ENCODE measurements at regions not wholly inside any gene's neighbourhood (a gene's known extent, or its start where the extent isn't known, plus 50 kb on each side); places are given as distances from the start of the nearest gene placed in this dataset.
A peak's percentile ranks its signal among the peaks of the same experiment; 100 is the strongest.

GRCh38 chr3:10744098-10744465 lies 71.9 kb upstream of the SLC6A11 start:
- peak; percentile 68 for TF ChIP-seq CTCF (IDR thresholded peaks at IDR 0.05; ENCODE audit: control insufficient read depth, extremely low read depth, insufficient read depth)
- H3K4me3 ChIP-seq (ENCODE audit: low read depth, low read length): no peak overlapping the region
- DNase-seq (ENCODE audit: low read depth): no peak

GRCh38 chr3:10745392-10745791 lies 70.6 kb upstream of the SLC6A11 start:
- H3K4me3 ChIP-seq (ENCODE audit: low read depth, low read length): no peak overlapping the region
- DNase-seq (ENCODE audit: low read depth): no peak
- no peak for TF ChIP-seq CTCF (IDR thresholded peaks at IDR 0.05; ENCODE audit: control insufficient read depth, extremely low read depth, insufficient read depth)

- no peak for DNase-seq (ENCODE audit: low read depth)
- no peak overlapping the region for H3K4me3 ChIP-seq (ENCODE audit: low read depth, low read length)
- no peak for TF ChIP-seq CTCF (IDR thresholded peaks at IDR 0.05; ENCODE audit: control insufficient read depth, extremely low read depth, insufficient read depth)
Measured at GRCh38 chr3:10746001-10746400, 70.0 kb upstream of the SLC6A11 start.

- DNase-seq (ENCODE audit: low read depth): no peak
- H3K4me3 ChIP-seq (ENCODE audit: low read depth, low read length): no peak overlapping the region
- TF ChIP-seq CTCF (IDR thresholded peaks at IDR 0.05; ENCODE audit: control insufficient read depth, extremely low read depth, insufficient read depth): no peak
Measured at GRCh38 chr3:10746684-10747083, 69.3 kb upstream of the SLC6A11 start.

GRCh38 chr3:10747341-10747740 lies 68.7 kb upstream of the SLC6A11 start:
- H3K4me3 ChIP-seq (ENCODE audit: low read depth, low read length): no peak overlapping the region
- no peak for DNase-seq (ENCODE audit: low read depth)
- no peak for TF ChIP-seq CTCF (IDR thresholded peaks at IDR 0.05; ENCODE audit: control insufficient read depth, extremely low read depth, insufficient read depth)

GRCh38 chr3:10748040-10748439 lies 68.0 kb upstream of the SLC6A11 start:
- no peak for DNase-seq (ENCODE audit: low read depth)
- TF ChIP-seq CTCF (IDR thresholded peaks at IDR 0.05; ENCODE audit: control insufficient read depth, extremely low read depth, insufficient read depth): no peak
- H3K4me3 ChIP-seq (ENCODE audit: low read depth, low read length): no peak overlapping the region

- TF ChIP-seq CTCF (IDR thresholded peaks at IDR 0.05; ENCODE audit: control insufficient read depth, extremely low read depth, insufficient read depth): no peak
- H3K4me3 ChIP-seq (ENCODE audit: low read depth, low read length): no peak overlapping the region
- peak; percentile 7 for DNase-seq (ENCODE audit: low read depth)
Measured at GRCh38 chr3:10753964-10754363, 62.1 kb upstream of the SLC6A11 start.

Data from LNCaP clone FGC (cell line).